ENCODE measurements at regions not wholly inside any gene's neighbourhood (a gene's known extent, or its start where the extent isn't known, plus 50 kb on each side); places are given as distances from the start of the nearest gene placed in this dataset.

DNA sequence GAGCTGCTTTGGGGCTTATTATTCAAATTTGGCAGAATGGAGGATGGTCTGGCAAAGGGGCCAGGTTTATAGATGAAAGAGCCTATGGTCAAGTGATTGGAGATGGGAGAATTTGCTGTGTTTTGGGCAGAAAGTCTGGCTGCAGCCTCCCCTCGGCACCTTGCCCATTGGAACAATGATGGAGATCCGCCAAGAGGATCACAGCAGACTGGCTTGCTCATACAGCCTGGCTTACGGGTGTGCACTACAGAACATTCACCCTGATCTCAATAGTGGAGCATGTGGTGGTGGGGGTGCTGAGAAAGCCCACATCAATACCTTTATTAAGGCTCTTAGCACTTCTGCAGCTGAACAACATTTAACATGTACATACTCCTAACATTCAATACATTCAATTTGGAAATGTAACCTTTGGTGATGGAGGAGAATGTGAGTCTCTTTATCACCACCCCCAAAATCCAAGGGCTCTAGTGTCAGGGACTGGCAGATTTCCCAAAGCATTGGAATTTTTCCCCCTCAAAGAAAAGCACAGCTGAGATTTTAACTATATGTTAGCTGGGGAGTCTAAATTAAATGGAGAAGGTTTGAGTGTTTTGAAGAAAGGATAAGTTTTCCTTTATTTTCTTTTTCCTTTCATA lies 118.4 kb upstream of the TMC3 start:
- no peak for DNase-seq (ENCODE audit: low read depth in 1 of 2, low spot score in 1 of 2)

DNA sequence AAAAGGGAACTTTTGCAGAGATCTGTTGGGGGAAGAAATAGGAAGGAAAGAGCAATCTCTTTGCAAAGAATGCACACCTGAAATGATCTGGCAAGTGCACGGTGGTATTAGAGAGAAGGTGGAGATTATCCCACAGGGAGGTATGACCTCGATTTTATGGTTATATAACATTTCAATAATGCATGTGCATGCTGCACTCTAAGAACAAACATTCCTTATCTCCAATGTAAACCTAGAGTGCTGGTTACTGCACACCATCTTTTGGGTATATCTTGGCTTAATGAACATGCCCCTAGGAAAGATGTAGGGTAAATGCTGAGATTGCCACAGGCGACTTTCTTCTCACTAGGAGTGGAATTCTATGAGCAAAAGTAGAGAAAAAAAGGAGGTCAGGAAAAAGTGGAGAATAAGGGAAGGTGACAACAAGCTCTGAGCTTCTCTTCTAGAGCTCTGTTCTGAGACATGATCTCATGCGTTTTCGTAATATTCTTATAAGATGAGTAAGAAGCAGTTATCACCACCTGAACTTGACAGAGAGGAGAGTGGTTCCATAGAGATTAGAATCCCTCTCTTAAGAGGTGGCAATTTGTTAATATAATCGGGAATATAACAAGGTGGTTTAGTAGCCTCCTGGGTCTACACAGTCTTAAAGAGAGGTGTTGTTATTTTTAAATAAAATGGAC lies 117.5 kb upstream of the TMC3 start:
- no peak for DNase-seq (ENCODE audit: low read depth in 1 of 2, low spot score in 1 of 2)

DNA sequence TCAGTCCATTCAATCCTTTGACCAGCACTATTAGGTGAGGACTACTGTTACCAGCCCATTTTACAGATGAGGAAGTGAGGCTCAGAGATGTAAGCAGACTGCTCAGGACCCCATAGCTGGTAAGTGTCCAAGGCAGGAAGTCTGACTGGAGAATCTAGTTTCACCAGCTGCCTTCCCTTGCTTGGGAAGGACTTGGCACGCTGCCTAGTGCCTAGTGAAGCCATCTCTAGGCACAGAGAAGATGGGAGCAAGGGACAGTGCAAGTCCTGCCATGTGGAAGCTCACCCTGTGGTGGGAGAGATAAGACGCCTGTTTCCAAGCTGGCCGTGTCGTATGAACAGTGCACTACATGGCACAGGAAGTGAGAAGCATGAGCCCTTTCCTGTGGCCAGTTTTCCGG lies 111.8 kb upstream of the TMC3 start:
- DNase-seq (ENCODE audit: low read depth in 1 of 2, low spot score in 1 of 2) = no peak

DNA sequence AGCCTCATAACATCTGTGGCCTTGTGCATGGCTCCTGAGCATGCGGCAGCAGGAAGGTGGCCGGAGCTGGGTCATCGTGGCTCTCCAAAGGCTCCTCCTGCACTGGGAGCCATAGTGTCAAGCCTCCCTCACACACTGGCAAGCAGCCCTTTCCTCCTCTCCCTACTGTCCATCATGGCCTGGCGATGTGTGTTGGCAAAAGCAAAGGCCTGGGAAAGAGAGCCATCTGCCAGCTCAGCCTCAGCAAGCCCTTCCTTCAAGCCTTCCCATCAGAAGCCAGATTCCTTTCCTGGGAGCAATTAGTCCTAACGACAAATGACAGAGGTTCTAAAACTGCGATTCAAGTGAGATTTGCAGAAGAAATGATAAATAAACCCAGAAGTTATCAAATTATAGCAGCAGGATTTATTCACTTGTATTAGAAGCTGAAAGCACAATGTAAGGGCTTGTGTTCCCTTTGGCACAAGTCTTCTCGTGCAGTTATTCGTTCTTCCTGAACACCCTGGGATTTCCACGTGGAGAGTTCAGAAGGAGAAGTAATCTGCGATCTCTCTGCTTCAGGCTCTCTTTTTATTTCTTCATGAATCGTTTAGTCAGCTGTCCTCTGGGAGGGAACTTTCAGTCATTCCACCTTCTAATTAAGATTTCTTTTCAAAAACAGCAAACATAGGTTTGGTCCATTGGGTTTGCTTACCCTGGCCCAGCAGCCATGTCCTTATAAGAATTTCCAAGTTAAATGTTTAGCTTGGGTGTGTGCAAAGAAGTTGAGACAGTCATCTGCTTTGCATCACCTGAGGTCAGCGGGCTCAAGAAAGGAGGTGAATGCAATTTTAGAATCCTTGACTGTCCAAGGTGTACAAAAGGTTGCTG lies 110.3 kb upstream of the TMC3 start:
- DNase-seq (ENCODE audit: low read depth in 1 of 2, low spot score in 1 of 2) = no peak

DNA sequence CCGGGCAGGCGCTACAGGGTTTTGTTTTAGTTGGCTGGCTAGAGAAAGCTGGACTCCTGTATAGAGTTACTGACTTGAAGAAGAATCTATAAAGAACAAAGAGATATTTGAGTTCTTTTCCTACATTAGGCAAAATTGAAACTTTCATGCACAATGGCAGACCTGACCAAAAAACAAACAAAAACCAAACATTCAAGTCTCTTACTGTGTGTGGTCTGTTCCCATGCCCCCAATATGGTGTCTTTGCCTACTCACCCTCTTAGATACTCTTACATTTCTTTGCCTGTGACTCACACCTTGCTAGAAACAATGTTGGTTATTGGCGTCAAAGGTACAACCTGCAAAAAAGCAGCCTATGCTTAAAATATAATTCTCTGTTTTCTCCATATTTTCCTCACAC lies 109.5 kb upstream of the TMC3 start:
- DNase-seq (ENCODE audit: low read depth in 1 of 2, low spot score in 1 of 2) = no peak

DNA sequence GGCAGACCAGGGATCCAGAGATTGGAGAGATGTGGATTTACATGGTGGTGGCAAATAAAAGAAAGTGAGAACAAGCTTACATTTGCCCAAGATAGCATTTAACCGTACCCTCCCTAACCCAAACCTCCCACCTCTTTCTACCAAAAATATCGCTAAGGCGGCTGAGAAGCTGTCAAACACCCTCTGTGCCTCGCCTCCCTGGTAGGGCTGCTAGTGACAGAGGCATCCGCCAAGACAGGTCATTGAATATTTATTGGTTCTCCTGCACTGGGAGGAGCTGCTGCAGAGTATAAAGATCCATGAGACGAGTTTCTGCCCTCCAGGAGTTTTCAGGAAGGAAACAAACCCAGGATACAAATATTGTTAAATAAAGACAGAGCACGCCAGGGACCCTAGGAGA lies 107.3 kb upstream of the TMC3 start:
- DNase-seq (ENCODE audit: low read depth in 1 of 2, low spot score in 1 of 2) = no peak

DNA sequence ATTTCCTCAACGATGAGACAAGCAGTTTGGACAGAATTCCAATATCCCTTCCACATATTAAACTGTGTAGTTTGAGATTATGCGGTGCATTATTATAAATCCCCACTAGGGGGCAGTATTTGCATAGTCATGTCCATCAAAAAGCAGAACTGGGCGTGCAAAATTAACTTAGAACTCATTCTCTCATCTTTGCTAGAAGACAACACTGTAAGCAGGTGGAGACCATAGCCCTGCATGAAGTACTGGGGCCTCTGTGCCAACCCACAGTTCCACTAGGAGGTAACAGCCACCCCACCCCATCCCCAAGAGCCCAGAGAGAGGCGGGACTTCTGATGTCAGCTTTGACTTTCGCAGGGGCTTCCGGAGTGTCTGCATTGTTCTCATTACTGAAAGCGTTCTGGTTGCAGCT lies 106.6 kb upstream of the TMC3 start:
- DNase-seq (ENCODE audit: low read depth in 1 of 2, low spot score in 1 of 2) = peak in 1 of 2 donors; percentile 33

DNA sequence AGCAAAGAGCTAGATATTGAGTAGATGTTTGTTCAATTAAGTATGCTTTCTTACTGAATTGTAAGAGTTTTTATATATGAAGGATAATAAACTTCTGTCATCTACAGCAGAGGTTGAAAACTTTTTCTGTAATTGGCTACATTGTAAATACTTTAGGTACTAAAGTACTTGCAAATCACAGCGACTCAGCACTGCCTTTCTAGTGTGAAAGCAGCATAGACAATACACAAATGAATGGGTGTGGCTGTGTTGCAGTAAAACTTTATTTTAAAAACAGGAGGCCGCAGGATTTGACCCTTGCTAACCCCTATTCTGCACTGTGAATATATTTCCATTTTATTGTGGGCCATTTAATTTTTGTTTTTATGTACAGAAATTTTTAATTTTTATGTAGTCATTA lies 104.3 kb upstream of the TMC3 start:
- DNase-seq (ENCODE audit: low read depth in 1 of 2, low spot score in 1 of 2) = no peak

DNA sequence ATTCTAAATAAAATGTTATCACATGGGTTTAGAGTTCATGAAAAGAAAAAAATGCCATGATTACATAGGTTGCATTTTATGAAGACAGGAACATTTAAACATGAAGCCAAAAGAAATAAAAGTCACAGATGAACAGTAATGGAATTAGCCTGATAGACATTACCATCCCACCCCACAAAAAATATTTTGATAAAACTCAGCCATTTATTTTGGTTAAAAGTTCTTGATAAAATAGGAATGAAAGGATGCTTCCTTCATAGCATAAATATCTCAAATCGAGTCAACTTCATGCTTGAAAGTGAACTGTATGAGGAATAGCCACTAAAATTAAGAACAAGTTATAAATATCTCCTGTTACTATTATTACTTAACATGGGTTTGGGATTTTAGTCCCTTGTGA lies 101.9 kb upstream of the TMC3 start:
- DNase-seq (ENCODE audit: low read depth in 1 of 2, low spot score in 1 of 2) = no peak

DNA sequence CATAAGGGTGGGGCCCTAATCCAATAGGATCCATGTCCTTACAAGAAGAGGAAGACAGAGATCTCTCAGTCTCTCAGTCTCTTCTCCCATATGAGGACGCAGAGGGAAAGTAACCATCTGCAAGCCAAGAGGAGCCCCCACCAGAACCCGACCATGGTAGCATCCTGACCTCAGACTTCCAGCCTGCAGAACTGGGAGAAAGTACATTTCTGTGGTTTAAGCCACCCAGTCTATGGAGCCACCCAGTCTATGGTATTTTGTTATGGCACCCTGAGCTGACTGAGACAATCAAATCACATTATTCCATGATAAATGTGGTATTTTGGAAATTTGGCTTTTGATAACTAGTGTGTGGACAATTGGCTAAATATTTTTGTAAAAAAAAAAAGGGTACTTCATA lies 101.5 kb upstream of the TMC3 start:
- DNase-seq (ENCODE audit: low read depth in 1 of 2, low spot score in 1 of 2) = no peak

DNA sequence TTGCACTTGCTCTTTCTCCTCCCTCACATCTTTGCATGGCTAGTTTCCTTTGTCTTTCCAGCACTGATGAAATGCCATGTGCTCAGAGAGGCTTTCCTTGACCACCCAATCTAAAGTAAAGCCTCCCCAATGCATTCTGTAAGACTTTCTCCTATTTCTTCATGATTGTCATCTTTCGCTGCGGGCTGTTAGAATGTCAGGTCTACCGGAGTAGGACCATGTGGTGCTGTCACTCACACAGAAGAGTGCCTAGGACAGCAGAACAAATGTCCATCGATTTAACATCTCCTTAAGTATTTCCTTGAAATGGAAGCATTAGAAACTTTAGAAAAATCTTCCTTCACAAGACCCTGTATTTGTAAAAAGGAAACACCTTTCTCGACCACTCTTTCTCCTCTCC lies 99.9 kb upstream of the TMC3 start:
- DNase-seq (ENCODE audit: low read depth in 1 of 2, low spot score in 1 of 2) = no peak

DNA sequence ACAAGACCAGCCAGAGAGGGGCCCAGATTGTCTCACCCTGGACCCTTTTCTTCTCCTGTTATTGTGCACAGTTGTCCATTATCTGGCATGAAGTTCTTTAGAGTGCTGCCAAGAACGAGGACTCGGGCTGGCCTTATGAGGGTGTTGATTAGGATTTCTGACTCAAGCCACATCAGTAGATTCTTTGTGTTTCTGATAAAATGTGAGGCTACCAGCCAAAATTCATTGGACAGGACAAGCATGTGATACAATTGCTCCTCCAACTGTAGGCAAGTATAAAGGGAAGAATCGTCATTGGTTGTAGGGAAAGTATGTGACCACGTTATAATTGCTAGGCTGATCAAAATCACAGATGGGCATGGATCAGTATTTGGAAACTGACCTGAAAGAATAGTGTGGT lies 99.2 kb upstream of the TMC3 start:
- no peak for DNase-seq (ENCODE audit: low read depth in 1 of 2, low spot score in 1 of 2)

DNA sequence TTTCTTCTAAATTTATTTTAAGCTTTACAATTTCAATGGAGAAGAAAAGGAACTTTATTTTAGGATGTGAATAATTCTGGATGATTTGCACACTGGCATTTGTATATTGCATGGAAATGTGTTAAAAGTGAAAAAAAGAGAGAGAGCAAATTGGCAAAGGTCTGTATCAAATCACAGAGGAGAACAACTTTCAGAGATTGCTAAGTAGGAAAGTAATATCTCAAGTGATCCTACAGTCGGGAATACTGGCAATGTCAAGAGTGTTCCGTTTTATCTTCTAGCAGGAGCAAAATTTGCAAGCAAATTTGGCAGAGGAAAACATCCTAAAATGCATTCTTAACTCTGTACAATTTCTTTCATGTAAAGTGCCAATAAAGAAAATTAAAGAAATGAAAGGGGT lies 97.1 kb upstream of the TMC3 start:
- DNase-seq (ENCODE audit: low read depth in 1 of 2, low spot score in 1 of 2) = no peak

DNA sequence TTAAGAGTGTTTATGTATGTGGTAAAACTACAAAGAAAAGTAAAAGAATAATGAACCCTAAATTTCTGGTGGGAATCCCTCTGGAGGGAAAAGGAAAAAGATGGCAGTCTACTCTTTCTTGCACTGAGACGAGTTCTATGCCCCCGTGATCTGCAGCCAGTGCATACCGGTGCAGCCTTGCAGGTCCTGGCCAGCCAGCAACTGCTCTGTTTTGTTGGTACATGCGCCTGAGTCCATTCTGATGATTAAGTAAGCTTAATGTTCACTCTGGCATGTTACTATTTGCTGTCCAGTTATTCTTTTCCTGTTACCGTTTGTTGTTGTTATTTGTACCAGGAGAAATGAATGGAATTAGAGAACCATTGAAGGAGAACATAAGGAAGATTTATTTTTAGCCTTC lies 95.1 kb upstream of the TMC3 start:
- DNase-seq (ENCODE audit: low read depth in 1 of 2, low spot score in 1 of 2) = no peak

DNA sequence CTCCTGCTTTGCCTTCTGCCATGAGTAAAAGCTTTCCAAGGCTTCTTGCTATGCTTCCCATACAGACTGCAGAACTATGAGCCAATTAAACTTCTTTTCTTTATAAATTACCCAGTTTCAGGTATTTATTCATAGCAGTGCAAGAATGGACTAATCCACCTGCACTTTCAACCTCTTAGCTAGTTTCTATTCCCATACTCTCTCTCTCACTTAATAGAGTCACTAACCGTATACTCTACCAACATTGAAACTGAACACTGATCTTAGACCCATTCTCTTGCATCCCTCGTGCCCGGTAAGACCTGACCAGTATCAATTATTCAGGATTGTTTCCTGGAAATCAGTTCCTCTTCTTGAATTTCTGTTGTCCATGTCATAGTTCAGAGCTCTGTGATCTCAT lies 92.7 kb upstream of the TMC3 start:
- DNase-seq (ENCODE audit: low read depth in 1 of 2, low spot score in 1 of 2) = no peak

DNA sequence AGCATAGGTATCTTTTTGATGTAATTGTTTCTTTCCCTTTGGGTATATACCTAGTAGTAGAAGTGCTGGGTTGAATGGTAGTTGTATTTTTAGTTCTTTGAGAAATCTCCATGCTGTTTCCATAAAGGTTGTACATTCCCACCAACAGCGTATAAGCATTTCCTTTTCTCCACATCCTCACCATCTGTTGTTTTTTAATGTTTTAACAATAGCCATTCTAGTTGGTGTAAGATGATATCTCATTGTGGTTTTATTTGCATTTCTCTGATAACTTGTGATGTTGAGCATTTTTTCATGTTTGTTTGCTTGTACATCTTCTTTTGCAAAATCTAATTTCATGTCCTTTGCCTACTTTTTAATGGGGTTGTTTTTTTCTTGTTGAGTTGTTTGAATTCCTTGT lies 80.0 kb upstream of the TMC3 start:
- no peak for DNase-seq (ENCODE audit: low read depth in 1 of 2, low spot score in 1 of 2)

DNA sequence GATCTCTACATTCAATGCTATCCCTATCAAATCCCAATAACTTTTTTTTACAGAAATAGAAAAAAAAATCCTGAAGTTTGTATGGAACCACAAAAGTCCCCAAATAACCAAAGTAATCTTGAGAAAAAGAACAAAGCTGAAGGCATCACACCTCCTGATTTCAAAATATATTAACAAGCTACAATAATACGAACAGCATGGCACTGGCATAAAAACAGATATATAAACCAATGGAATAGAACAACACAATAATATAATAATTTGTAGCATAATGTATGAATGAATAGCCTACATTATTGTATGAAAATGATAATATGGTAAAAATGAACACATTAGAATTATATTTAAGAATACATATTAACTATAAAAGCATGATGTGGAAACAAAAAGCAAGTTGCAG lies 76.7 kb upstream of the TMC3 start:
- DNase-seq (ENCODE audit: low read depth in 1 of 2, low spot score in 1 of 2) = no peak

DNA sequence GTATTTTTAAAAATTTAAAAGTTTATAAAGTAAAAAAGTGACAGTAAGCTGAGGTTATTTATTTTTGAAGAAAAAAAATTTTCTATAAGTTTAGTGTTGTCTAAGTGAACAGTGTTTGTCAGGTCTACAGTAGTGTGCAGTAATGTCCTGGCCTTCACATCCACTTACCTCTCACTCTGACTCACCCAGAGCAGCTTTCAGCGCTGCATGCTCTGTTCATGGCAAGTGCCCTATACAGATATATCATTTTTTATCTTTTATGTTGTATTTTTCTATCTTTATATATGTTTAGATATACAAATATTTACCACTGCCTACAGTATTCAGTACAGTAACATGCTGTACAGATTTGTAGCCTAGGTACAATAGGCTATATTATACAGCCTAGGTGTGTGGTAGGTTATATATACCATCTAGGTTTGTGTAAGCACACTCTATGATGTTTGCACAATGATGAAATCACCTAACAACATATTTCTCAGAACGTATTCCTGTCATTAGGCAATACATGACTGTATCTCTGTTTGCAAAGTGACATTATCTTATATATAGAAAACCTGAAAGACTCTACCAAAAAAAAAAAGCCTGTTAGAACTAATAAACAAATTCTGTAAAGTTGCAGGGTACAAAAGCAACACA lies 75.9 kb upstream of the TMC3 start:
- DNase-seq (ENCODE audit: low read depth in 1 of 2, low spot score in 1 of 2) = no peak

DNA sequence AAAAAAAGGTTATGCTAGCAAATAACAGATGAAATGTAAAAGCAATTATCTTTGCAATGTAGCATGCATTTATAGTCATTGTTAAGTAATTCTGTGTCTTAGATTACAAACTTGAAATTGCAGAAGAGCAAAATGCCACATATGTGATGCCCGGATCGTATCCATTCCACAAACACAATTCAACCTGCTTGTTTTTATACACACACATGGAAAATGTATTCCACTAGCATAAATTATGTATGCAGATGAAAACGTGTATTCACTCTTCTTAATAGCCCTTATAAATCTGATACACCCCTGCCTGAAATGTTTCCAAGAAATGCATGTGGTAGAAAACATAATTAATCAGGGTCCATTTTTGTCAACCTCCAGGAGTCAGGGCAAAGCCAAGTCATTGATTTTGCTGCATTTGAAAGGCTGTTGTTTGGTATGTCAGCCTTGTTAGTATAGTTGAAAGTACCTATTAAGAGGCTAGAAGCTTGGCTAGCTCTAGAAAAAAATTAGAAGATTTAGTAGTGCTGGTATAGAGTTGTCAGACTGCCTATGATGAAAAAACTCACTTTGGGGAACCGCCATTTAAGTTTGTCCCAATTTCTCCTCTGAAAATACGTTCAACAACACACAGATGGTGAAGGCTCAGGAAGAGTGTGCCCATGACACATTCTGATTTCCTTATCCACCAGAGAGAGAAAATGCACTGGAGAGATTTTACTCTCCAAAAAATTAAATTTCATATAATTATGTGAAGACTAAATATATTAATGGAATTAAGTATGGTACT lies 69.2 kb upstream of the TMC3 start:
- DNase-seq (ENCODE audit: low read depth in 1 of 2, low spot score in 1 of 2) = no peak

DNA sequence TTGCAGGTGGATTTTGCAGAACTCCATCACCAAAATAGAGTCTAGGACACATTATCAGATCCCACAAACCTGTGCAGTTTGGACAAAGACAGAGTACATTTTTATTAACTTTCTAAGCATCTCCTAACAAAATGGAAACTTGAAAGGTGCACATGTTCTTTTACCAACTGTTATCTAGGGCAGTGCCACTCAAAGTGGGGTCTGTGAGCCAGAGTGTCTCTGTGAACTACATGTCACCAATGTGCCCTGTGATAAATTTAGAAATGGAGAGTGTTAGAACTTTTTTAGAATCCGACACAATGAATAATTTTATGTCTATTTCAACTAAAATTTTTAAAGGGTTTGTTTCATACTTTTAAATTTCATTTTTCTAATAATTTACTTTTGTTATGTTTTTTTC lies 68.4 kb upstream of the TMC3 start:
- no peak for DNase-seq (ENCODE audit: low read depth in 1 of 2, low spot score in 1 of 2)

DNA sequence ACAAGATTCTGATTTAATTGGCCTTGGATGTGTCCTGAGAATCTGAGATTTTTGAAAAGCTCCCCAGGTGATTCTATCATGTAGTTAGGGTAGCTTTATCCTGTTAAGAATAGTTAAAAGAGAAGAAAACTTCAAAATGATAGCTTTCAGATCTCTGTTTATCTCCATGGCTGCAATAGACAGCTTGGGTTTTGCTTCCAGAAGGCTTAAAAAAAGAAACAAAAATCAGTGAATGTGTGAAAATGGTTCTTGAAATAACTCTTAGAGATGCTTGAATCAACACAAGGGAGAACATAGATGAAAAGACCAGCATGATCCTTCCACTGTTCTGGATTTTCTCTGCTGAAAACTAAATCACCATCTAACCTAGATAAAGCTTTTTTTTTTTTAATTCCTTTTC lies 60.8 kb upstream of the TMC3 start:
- DNase-seq (ENCODE audit: low read depth in 1 of 2, low spot score in 1 of 2) = no peak

Data from activated CD4-positive, alpha-beta T cell treated with anti-CD3 and anti-CD28 coated beads, Interleukin-2, amount 50 U/mL, for 24 hours (primary cell).